Stomach (tissue), 4 donors: ENCODE measurements at regions not wholly inside any gene's neighbourhood (a gene's known extent, or its start where the extent isn't known, plus 50 kb on each side); places are given as distances from the start of the nearest gene placed in this dataset.

Source experiments
- CTCF ChIP-seq, 7 experiments: fragments of 450-650 bp in 4 of 7; fragments of 200-600 bp in 3 of 7; sonication (generic) in 3 of 7; IDR thresholded peaks; one replicate each; pipeline ENCODE4 v1.5.1; 2016 to 2019; ENCODE audit warnings: antibody characterized with exemption in 7 of 7, control low read depth in 2 of 7, mild to moderate bottlenecking in 1 of 7
- EP300 ChIP-seq: sonication (generic); formaldehyde crosslinking; IDR thresholded peaks from one replicate; pipeline ENCODE4 v1.6.1; 2017; ENCODE audit warnings: antibody characterized with exemption

GRCh38 chr15:95996494-95996893 lies 334.0 kb upstream of the NR2F2 start:
- no peak for TF ChIP-seq CTCF (IDR thresholded peaks at IDR 0.05)
- TF ChIP-seq EP300 = no peak
